ENCODE measurements at regions not wholly inside any gene's neighbourhood (a gene's known extent, or its start where the extent isn't known, plus 50 kb on each side); places are given as distances from the start of the nearest gene placed in this dataset.

DNA sequence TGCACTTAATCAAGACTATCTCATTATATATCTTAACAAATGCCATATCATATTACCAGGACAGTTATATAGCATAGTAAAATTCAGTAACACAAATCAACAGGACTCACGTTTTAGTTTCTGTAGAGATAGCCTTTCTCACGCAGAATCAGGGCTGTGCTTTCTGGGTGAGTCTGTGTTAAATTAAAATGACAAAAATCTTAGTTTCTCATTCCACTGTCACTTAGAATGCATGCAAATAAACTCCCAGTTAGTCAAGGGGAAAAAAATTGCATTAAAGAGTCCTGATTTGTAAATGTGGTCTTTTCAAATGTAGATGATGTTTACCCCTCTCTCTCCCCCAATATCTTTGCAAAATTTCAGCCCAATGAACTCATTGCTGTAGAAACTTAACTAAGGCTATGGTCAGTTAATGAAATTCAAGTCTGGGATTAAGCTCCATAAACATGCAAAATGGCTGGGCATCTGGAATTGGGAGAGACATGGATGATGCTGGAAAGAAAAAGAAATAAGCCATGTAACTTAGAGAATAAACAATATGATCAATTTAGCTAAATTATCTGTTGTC is 77.8 kb upstream of the MGAT4C start:
- Histone ChIP-seq H3K4me3 (ENCODE audit: low read depth, low read length, poor library complexity, severe bottlenecking) (no peak overlapping the region), H3K36me3 (ENCODE audit: insufficient read depth, low read length) (no peaks in the 10 kb centered on the region), H3K79me2 (ENCODE audit: insufficient read depth, low read length) (no peaks in the 10 kb centered on the region), H3K4me2 (ENCODE audit: low read length) (no peak overlapping the region), H2AFZ (ENCODE audit: low read length) (no peak overlapping the region), H3K9me2 (ENCODE audit: low read depth, low read length) (no peaks in the 10 kb centered on the region), H3F3A (ENCODE audit: insufficient read depth, low read length) (no peaks in the 10 kb centered on the region), H3K9me3 (ENCODE audit: low read length) (no peaks in the 10 kb centered on the region), H4K20me1 (ENCODE audit: insufficient read depth, low read length) (no peaks in the 10 kb centered on the region), H3K9ac (ENCODE audit: low read length) (no peak overlapping the region), H3K27me3 (ENCODE audit: insufficient read depth, low read length) (no peaks in the 10 kb centered on the region), H3K4me1 (ENCODE audit: insufficient read depth, low read length, severe bottlenecking) (no peaks in the 10 kb centered on the region), H3K27ac (ENCODE audit: low read depth, low read length, poor library complexity, severe bottlenecking) (no peak overlapping the region)
- TF ChIP-seq CTCF (IDR thresholded peaks at IDR 0.05; ENCODE audit: low read length) (no peak), EZH2 (IDR thresholded peaks at IDR 0.05; ENCODE audit: borderline replicate concordance, low read length) (no peak)

GRCh38 chr12:86331457-86331856 is 75.3 kb upstream of the MGAT4C start:
- Histone ChIP-seq H3K27me3 (ENCODE audit: insufficient read depth, low read length) (no peaks in the 10 kb centered on the region), H3F3A (ENCODE audit: insufficient read depth, low read length) (no peaks in the 10 kb centered on the region), H3K36me3 (ENCODE audit: insufficient read depth, low read length) (no peaks in the 10 kb centered on the region), H3K9ac (ENCODE audit: low read length) (no peak overlapping the region), H3K4me1 (ENCODE audit: insufficient read depth, low read length, severe bottlenecking) (no peaks in the 10 kb centered on the region), H3K9me3 (ENCODE audit: low read length) (no peaks in the 10 kb centered on the region), H4K20me1 (ENCODE audit: insufficient read depth, low read length) (no peaks in the 10 kb centered on the region), H3K27ac (ENCODE audit: low read depth, low read length, poor library complexity, severe bottlenecking) (no peak overlapping the region), H3K79me2 (ENCODE audit: insufficient read depth, low read length) (no peaks in the 10 kb centered on the region), H3K9me2 (ENCODE audit: low read depth, low read length) (no peaks in the 10 kb centered on the region), H2AFZ (ENCODE audit: low read length) (no peak overlapping the region), H3K4me3 (ENCODE audit: low read depth, low read length, poor library complexity, severe bottlenecking) (no peak overlapping the region), H3K4me2 (ENCODE audit: low read length) (no peak overlapping the region)
- TF ChIP-seq CTCF (IDR thresholded peaks at IDR 0.05; ENCODE audit: low read length) (no peak), EZH2 (IDR thresholded peaks at IDR 0.05; ENCODE audit: borderline replicate concordance, low read length) (no peak)

GRCh38 chr12:86331012-86331411 is 74.8 kb upstream of the MGAT4C start:
- TF ChIP-seq EZH2 (IDR thresholded peaks at IDR 0.05; ENCODE audit: borderline replicate concordance, low read length) (no peak), CTCF (IDR thresholded peaks at IDR 0.05; ENCODE audit: low read length) (no peak)
- H3K9ac ChIP-seq (ENCODE audit: low read length) = no peak overlapping the region
- no peak overlapping the region for H3K4me3 ChIP-seq (ENCODE audit: low read depth, low read length, poor library complexity, severe bottlenecking)
- H2AFZ ChIP-seq (ENCODE audit: low read length) = no peak overlapping the region
- H3K9me2 ChIP-seq (ENCODE audit: low read depth, low read length) = no peaks in the 10 kb centered on the region
- no peaks in the 10 kb centered on the region for H3K79me2 ChIP-seq (ENCODE audit: insufficient read depth, low read length)
- H3K27me3 ChIP-seq (ENCODE audit: insufficient read depth, low read length) = no peaks in the 10 kb centered on the region
- H4K20me1 ChIP-seq (ENCODE audit: insufficient read depth, low read length) = no peaks in the 10 kb centered on the region
- no peaks in the 10 kb centered on the region for H3K36me3 ChIP-seq (ENCODE audit: insufficient read depth, low read length)
- H3K4me2 ChIP-seq (ENCODE audit: low read length) = no peak overlapping the region
- no peak overlapping the region for H3K27ac ChIP-seq (ENCODE audit: low read depth, low read length, poor library complexity, severe bottlenecking)
- H3K9me3 ChIP-seq (ENCODE audit: low read length) = no peaks in the 10 kb centered on the region
- H3K4me1 ChIP-seq (ENCODE audit: insufficient read depth, low read length, severe bottlenecking) = no peaks in the 10 kb centered on the region
- no peaks in the 10 kb centered on the region for H3F3A ChIP-seq (ENCODE audit: insufficient read depth, low read length)

All from OCI-LY1 (cell line).